SHP77 treated with DMSO at 0.1 percent for 48 hours (cell line): ENCODE measurements at regions not wholly inside any gene's neighbourhood (a gene's known extent, or its start where the extent isn't known, plus 50 kb on each side); places are given as distances from the start of the nearest gene placed in this dataset.

Experiments
- DNase-seq: peaks from one replicate; lab custom pipeline; 2025; lab: John Stamatoyannopoulos, UW

GRCh38 chr10:78742730-78743615 is 325.8 kb upstream of the ZMIZ1 start:
- no peak for DNase-seq

GRCh38 chr10:78744056-78744455 is 324.7 kb upstream of the ZMIZ1 start:
- DNase-seq: no peak

- no peak for DNase-seq
Measured at GRCh38 chr10:78744491-78745090, 324.2 kb upstream of the ZMIZ1 start.

GRCh38 chr10:78745441-78745840 is 323.3 kb upstream of the ZMIZ1 start:
- DNase-seq: no peak

- DNase-seq: no peak
Measured at GRCh38 chr10:78746155-78746763, 322.5 kb upstream of the ZMIZ1 start.

GRCh38 chr10:78747401-78748234 is 321.1 kb upstream of the ZMIZ1 start:
- no peak for DNase-seq

GRCh38 chr10:78748235-78748533 is 320.6 kb upstream of the ZMIZ1 start:
- no peak for DNase-seq

GRCh38 chr10:78749200-78749599 is 319.6 kb upstream of the ZMIZ1 start:
- no peak for DNase-seq

- no peak for DNase-seq
Measured at GRCh38 chr10:78749898-78750297, 318.9 kb upstream of the ZMIZ1 start.

- no peak for DNase-seq
Measured at GRCh38 chr10:78750418-78750817, 318.3 kb upstream of the ZMIZ1 start.

- no peak for DNase-seq
Measured at GRCh38 chr10:78751716-78752115, 317.1 kb upstream of the ZMIZ1 start.

GRCh38 chr10:78752221-78752620 is 316.5 kb upstream of the ZMIZ1 start:
- DNase-seq: no peak

- DNase-seq: no peak
Measured at GRCh38 chr10:78752708-78753107, 316.1 kb upstream of the ZMIZ1 start.

- no peak for DNase-seq
Measured at GRCh38 chr10:78754269-78755062, 314.3 kb upstream of the ZMIZ1 start.

GRCh38 chr10:78755063-78755701 is 313.6 kb upstream of the ZMIZ1 start:
- DNase-seq: no peak

- no peak for DNase-seq
Measured at GRCh38 chr10:78755877-78756455, 312.8 kb upstream of the ZMIZ1 start.

GRCh38 chr10:78756604-78757343 is 312.0 kb upstream of the ZMIZ1 start:
- DNase-seq: no peak

GRCh38 chr10:78757344-78757925 is 311.3 kb upstream of the ZMIZ1 start:
- DNase-seq: no peak

GRCh38 chr10:78758176-78758575 is 310.6 kb upstream of the ZMIZ1 start:
- no peak for DNase-seq
